Central memory CD8-positive, alpha-beta T cell (primary cell): ENCODE measurements at regions not wholly inside any gene's neighbourhood (a gene's known extent, or its start where the extent isn't known, plus 50 kb on each side); places are given as distances from the start of the nearest gene placed in this dataset.
A peak's percentile ranks its signal among the peaks of the same experiment; 100 is the strongest.

Source experiments
- ATAC-seq: fragments of 150-1000 bp; cut with Tn5 transposase; replicated peaks from 2 replicates; pipeline ENCODE4 v1.10.0; 2022; ENCODE audit warnings: mild to moderate bottlenecking, moderate FRiP score, moderate number of reproducible peaks; ENCODE audit not compliant: poor library complexity, severe bottlenecking; ENCODE audit errors: extremely low read depth
- DNase-seq, 2 donors: peaks; one replicate each; pipeline ENCODE4 v3.0.0; 2021; ENCODE audit warnings: low spot score in 2 of 2
- H3K27ac Mint-ChIP-seq: one replicate; pipeline ENCODE4 v1.8.0; 2022; ENCODE audit warnings: low read depth, mild to moderate bottlenecking, moderate library complexity, mixed read lengths
- H3K27me3 Mint-ChIP-seq: one replicate; pipeline ENCODE4 v1.8.0; 2022; ENCODE audit warnings: mixed read lengths
- H3K36me3 Mint-ChIP-seq: one replicate; pipeline ENCODE4 v1.8.0; 2022; ENCODE audit warnings: mild to moderate bottlenecking, moderate library complexity, mixed read lengths; ENCODE audit not compliant: insufficient read depth
- H3K4me1 Mint-ChIP-seq: one replicate; pipeline ENCODE4 v1.8.0; 2022; ENCODE audit warnings: mixed read lengths
- H3K4me3 Mint-ChIP-seq: one replicate; pipeline ENCODE4 v1.8.0; 2022; ENCODE audit warnings: mild to moderate bottlenecking, moderate library complexity, mixed read lengths
- H3K9me3 Mint-ChIP-seq: one replicate; pipeline ENCODE4 v1.8.0; 2022; ENCODE audit warnings: mixed read lengths

DNA sequence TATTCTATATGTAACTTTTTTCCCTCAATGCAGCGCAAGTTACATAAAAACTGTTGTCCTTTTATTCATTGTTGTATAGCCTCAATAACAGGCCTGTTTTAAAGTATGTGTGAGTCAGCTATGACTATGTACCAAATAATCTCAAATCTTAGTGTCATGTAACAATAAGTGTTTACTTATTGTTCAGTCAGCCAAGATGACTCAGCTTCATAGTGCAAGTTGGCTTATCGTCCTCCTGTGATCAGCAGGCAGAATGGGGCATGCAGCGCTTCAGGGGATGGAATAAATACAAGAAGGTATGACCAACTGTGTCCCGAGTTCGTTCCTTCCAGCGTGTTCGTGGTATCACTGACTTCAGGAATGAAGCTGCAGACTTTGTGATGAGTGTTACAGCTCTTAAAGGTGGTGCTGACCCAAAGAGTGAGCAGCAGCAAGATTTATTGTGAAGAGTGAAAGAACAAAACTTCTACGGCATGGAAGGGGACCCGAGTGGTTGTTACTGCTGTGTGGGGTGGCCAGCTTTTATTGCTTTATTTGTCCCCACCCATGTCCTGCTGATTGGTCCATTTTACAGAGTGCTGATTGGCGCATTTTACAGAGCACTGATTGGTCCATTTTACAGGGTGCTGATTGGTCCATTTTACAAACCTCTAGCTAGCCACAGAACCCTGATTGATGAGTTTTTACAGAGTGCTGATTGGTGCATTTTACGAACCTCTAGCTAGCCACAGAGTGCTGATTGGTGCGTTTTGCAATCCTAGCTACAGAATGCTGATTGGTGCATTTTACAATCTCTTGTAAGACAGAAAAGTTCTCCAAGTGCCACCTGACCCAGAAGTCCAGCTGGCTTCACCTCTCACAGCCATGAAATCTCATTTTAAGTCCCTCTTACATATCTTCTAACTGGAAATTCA lies 1016.0 kb downstream of the MCTP2 start:
- ATAC-seq (no peak), DNase-seq (no peak)
- H3K27ac Mint-ChIP-seq: no peak overlapping the region
- no peak overlapping the region for H3K4me3 Mint-ChIP-seq
- no peaks in the 10 kb centered on the region for H3K9me3 Mint-ChIP-seq
- peaks cover 13% of the 10 kb centered on the region for H3K27me3 Mint-ChIP-seq
- H3K4me1 Mint-ChIP-seq: no peaks in the 10 kb centered on the region
- no peaks in the 10 kb centered on the region for H3K36me3 Mint-ChIP-seq

DNA sequence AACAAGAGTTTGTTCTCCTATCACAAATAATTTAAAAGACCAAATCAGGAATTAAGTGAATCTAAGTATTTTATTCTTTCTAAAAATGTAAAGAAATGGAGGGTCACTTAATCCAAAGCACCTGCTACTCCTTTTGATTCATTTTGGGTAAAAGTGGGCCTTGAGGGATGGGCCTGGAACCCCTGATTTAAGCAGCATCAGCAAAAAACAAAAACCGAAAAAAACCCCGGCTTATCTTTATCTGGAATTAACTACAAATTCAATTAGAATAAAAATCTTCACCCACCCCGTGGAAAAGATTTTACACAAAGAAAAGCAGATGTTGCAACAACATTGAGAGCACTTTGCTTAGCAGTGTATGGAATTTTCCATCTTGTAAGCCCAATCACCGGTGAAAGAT lies 1018.2 kb downstream of the MCTP2 start:
- no peak overlapping the region for H3K4me3 Mint-ChIP-seq
- ATAC-seq (no peak), DNase-seq (no peak)
- no peaks in the 10 kb centered on the region for H3K9me3 Mint-ChIP-seq
- no peaks in the 10 kb centered on the region for H3K36me3 Mint-ChIP-seq
- H3K4me1 Mint-ChIP-seq: no peaks in the 10 kb centered on the region
- no peak overlapping the region for H3K27ac Mint-ChIP-seq
- peaks cover 9% of the 10 kb centered on the region for H3K27me3 Mint-ChIP-seq

DNA sequence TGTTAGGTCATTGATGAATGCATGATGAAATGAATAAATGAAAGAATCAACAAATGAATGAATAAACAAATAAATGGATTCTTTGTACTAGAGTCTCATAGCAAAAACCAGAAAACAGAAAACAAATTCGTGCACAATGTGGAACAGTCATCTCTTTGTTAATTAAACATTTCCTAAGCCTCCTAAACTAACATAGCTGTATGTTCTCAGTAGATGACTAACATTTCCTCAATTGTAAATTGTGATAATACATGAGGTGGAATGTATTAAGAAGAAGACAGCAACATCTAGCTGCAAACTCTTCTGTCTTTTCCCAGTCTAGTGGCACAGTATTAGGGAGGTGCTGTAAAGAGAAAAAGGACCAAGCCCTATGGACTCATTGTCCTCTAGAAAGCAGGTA lies 1021.0 kb downstream of the MCTP2 start:
- H3K9me3 Mint-ChIP-seq: no peaks in the 10 kb centered on the region
- no peaks in the 10 kb centered on the region for H3K36me3 Mint-ChIP-seq
- peaks cover 20% of the 10 kb centered on the region for H3K27me3 Mint-ChIP-seq
- H3K27ac Mint-ChIP-seq: no peak overlapping the region
- H3K4me3 Mint-ChIP-seq: no peak overlapping the region
- ATAC-seq (no peak), DNase-seq (no peak)
- no peaks in the 10 kb centered on the region for H3K4me1 Mint-ChIP-seq

DNA sequence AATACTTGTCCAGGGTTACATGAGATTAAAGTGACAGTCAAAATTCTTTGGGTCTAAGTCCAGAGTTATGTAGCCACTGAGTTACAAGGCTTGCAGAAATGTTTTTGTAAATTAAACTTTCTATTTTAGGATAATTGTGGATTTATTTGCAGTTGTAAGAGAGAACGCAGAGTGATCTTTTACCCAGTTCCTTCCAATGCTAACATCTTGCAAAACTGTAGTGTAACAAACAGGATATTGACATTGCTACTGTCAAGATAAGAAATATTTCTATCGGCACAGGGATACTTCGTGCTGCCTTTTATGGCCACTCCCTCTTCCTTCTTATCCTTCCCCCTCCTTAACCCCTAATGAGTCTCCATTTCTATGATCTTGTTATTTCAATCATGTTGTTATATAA lies 1022.9 kb downstream of the MCTP2 start:
- Mint-ChIP-seq H3K27ac (no peak overlapping the region), H3K9me3 (no peaks in the 10 kb centered on the region), H3K4me1 (no peaks in the 10 kb centered on the region), H3K36me3 (no peaks in the 10 kb centered on the region), H3K4me3 (no peak overlapping the region), H3K27me3 (peaks cover 30% of the 10 kb centered on the region)
- DNase-seq (no peak), ATAC-seq (no peak)

DNA sequence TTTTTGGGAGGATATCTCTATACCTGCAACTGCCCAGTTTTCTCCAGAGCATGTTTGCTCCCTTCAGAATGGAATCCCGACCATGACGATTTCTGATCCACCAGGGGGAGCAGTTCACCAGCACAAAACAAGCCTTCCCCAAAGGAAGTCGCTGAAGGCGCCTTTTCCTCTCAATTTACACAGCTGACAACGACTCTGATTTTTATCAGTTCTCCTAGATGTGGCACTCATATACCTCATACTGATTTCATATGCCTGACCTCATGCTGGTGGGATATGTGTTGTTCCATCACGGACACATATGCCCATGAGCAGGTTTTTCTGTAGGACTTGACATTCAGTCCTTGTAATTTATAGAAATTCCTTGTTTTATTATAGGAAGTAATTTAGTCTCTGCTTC lies 1028.2 kb downstream of the MCTP2 start:
- ATAC-seq (no peak), DNase-seq (peak; percentile 18)
- Mint-ChIP-seq H3K4me1 (no peaks in the 10 kb centered on the region), H3K9me3 (no peaks in the 10 kb centered on the region), H3K36me3 (no peaks in the 10 kb centered on the region), H3K27ac (no peak overlapping the region), H3K4me3 (no peak overlapping the region), H3K27me3 (peaks cover 62% of the 10 kb centered on the region)

DNA sequence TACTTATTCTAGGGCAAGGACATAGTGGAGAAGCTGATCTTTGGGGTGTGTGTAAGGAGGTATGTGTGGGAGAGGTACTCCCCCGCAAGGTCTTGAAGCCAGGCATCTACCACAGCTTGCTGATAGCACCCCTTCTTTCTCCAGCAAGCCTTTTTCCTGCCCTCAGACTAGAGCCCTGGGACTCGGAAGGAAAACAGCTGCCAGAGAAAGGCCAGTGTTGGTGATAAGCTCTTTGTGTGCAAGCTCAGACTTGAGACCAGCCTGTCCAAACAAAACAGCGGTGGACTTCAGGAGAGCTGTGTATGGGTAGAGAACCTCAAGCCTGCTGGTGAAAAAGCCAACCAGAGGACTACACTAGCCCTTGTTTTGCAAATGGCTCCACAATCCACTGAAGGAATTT lies 1028.6 kb downstream of the MCTP2 start:
- DNase-seq: no peak
- Mint-ChIP-seq H3K9me3 (no peaks in the 10 kb centered on the region), H3K4me1 (no peaks in the 10 kb centered on the region), H3K27me3 (peaks cover 58% of the 10 kb centered on the region), H3K27ac (no peak overlapping the region), H3K36me3 (no peaks in the 10 kb centered on the region), H3K4me3 (no peak overlapping the region)
- no peak for ATAC-seq

DNA sequence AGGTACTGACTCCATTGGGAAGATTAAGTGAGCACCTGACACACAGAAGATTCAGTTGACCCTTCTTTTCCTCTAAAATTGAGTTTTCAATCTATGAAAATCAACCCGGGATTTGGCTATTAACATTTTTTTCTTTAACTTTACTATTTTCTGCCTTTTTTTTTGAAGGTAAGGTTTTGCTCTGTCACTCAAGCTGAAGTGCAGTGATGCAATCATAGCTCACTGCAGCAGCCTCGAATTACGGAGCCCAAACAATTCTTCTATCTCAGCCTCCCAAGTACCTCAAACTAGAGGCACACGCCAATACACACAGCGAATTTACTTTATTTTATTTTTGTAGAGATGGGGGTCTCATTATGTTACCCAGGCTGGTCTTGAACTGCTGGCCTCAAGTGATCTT lies 1029.5 kb downstream of the MCTP2 start:
- DNase-seq (no peak), ATAC-seq (no peak)
- Mint-ChIP-seq H3K4me3 (no peak overlapping the region), H3K27ac (no peak overlapping the region), H3K4me1 (no peaks in the 10 kb centered on the region), H3K27me3 (peaks cover 52% of the 10 kb centered on the region), H3K9me3 (no peaks in the 10 kb centered on the region), H3K36me3 (no peaks in the 10 kb centered on the region)

DNA sequence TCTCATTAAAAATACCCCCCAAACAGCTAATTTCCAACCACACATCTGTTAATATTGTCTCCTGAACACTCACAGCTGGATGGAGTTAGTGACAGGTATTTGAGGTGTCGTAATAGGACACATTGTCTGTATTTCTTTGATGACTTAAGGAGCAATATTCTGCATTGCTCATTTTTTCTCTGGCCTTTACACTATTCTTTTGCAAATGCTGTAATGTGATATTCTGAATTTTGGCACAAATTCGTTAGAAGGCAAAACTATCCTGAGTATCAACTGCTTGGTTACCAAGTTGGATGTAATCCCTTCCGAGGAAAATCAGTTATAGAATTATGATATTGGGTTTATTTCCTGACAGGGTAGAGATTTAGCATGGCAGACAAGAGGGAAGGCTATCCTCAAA lies 1030.2 kb downstream of the MCTP2 start:
- Mint-ChIP-seq H3K27me3 (peaks cover 51% of the 10 kb centered on the region), H3K4me1 (no peaks in the 10 kb centered on the region), H3K27ac (no peak overlapping the region), H3K4me3 (no peak overlapping the region), H3K9me3 (no peaks in the 10 kb centered on the region), H3K36me3 (no peaks in the 10 kb centered on the region)
- DNase-seq (no peak), ATAC-seq (no peak)

DNA sequence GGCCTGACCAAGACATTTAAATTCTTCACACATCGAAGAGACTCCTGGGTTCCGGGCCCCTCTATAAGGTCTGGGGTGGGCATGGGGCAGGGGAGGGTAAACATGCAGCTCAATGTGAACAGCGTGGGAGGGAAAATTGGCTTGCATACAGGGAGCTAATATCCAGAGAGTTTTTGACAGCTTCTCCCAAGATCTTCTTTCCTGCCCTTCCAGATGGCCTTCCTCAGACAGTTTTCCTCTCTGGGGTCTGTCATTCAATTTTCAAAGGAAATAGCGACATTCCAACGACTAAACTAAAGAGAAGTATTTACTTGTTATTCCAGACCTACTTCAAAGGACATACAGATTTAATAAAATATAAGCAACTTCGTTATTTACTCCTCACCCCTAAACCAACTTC lies 1030.6 kb downstream of the MCTP2 start:
- Mint-ChIP-seq H3K9me3 (no peaks in the 10 kb centered on the region), H3K36me3 (no peaks in the 10 kb centered on the region), H3K27me3 (peaks cover 47% of the 10 kb centered on the region), H3K27ac (no peak overlapping the region), H3K4me3 (no peak overlapping the region), H3K4me1 (no peaks in the 10 kb centered on the region)
- DNase-seq (no peak), ATAC-seq (no peak)

DNA sequence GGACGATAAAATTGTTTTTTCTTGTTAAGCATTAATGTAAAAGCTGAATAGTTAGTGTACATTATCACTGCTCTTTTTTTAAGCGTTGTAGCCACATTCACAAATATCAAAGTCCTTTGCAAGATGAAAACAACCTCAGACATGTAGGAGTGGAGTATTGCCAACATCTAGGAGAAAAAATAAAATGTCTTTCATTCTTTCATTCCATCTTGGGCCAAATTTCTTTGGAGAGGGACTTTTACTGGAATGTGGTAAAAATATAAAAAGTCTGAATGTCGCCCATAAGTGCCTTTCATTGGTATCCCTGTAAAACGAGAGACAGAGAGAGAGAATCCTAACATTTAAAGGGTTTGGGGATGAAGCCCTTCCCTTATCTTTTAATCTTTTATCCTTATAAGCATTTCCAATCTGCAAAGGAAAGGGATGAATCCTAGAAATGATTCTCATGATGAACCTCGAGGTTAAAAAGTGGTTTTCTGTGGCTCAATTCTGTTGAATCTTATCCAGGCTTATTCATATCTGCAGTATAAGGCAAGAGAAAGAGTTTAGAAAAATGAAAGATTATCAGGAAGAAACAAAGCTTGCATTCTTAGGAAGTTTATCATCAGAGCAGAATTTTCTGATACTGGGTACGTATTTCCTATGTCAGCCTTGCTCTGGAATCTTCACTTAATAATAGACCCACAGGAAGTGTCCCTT lies 1031.7 kb downstream of the MCTP2 start:
- ATAC-seq: no peak
- H3K4me1 Mint-ChIP-seq: no peaks in the 10 kb centered on the region
- H3K27me3 Mint-ChIP-seq: peaks cover 45% of the 10 kb centered on the region
- no peak overlapping the region for H3K27ac Mint-ChIP-seq
- no peaks in the 10 kb centered on the region for H3K9me3 Mint-ChIP-seq
- H3K4me3 Mint-ChIP-seq: no peak overlapping the region
- DNase-seq: no peak
- no peaks in the 10 kb centered on the region for H3K36me3 Mint-ChIP-seq

DNA sequence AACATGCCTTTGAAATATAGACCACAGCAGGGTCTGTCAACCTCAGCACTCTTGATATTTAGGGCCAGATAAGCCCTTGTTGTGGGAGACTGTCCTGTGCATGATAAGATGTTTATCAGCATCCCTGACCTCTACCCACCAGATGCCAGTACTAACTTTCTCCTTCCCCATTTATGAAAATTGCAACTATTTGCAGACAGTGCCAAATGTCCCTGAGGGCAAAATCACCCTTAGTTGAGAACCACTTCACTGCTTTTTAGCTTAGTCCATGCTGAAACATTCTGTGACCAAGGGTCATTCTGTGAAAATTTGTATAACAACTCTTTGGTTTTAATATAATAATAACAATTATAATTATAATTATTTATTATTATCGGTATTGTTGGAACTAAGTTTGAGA lies 1032.4 kb downstream of the MCTP2 start:
- peaks cover 46% of the 10 kb centered on the region for H3K27me3 Mint-ChIP-seq

DNA sequence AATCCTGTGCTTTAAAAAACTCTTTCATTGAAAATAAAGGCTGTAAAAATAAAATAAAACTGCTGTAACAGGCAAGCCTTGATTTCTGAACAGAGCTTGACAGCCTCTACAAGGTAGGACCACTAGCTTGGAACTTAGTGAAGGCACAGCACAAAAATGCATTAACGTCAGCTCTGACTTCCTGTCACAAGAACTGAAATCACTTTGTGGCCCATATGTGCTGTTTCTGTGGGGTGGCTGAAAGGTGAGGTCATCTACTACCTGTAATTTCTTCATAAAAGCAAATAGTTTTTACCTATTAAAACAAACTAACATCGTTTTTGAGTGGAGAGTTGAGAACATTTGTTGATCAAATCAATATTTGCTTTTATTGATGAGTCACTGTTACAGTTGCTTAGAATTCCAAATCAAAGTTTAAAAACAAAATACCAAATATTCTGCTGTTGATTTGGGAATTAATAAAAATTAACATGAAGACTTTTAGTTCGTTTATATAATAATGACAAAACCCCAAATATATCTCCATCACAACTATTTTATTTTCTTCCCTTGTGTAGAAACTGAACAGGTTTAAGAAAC lies 1034.1 kb downstream of the MCTP2 start:
- ATAC-seq: no peak
- Mint-ChIP-seq H3K36me3 (no peaks in the 10 kb centered on the region), H3K4me1 (no peaks in the 10 kb centered on the region), H3K4me3 (no peak overlapping the region), H3K27ac (no peak overlapping the region), H3K9me3 (no peaks in the 10 kb centered on the region), H3K27me3 (peaks cover 33% of the 10 kb centered on the region)
- DNase-seq: no peak

More for the DNA sequence above, 1032.4 kb downstream of the MCTP2 start:
- DNase-seq (no peak), ATAC-seq (no peak)
- Mint-ChIP-seq H3K4me3 (no peak overlapping the region), H3K4me1 (no peaks in the 10 kb centered on the region), H3K9me3 (no peaks in the 10 kb centered on the region), H3K27ac (no peak overlapping the region), H3K36me3 (no peaks in the 10 kb centered on the region)
